Endothelial cell of umbilical vein (primary cell): ENCODE measurements at regions not wholly inside any gene's neighbourhood (a gene's known extent, or its start where the extent isn't known, plus 50 kb on each side); places are given as distances from the start of the nearest gene placed in this dataset.

ENCODE experiments used
- BruUV-seq: library from RNA; stranded (reverse); fragments of 400-500 nt; replicated peaks from 2 replicates; lab custom pipeline; 2021; lab: Mats Ljungman, UMichigan
- CTCF ChIA-PET: fragments of 300-600, 350-600 bp; sonication (Branson Sonifier 250); formaldehyde crosslinking; loops from one replicate; lab custom pipeline; 2021; ENCODE audit warnings: antibody characterized with exemption, inconsistent platforms; lab: Charles Lee
- POLR2A ChIA-PET: fragments of 300-600, 350-600 bp; sonication (Branson Sonifier 250); formaldehyde crosslinking; loops from one replicate; lab custom pipeline; 2021; ENCODE audit warnings: antibody characterized with exemption, inconsistent platforms; lab: Charles Lee
- DNase-seq: peaks from one replicate; pipeline ENCODE4 v3.0.0-alpha.2; 2011; ENCODE audit warnings: low read depth, low spot score
- FAIRE-seq: peaks from 2 replicates; lab custom pipeline; 2011; peaks lifted over from hg19 to GRCh38; lab: Jason Lieb, UNC
- H2AFZ ChIP-seq: 2 replicates; pipeline ENCODE4 v1.6.0; 2012; ENCODE audit warnings: low read depth, low read length, control low read depth, inconsistent platforms
- H3K27ac ChIP-seq: 2 replicates; pipeline ENCODE4 v1.5.1; 2011; ENCODE audit warnings: low read depth, mild to moderate bottlenecking, control low read depth, low read length, moderate library complexity; ENCODE audit not compliant: insufficient read depth
- H3K27me3 ChIP-seq, 2 experiments: 2 replicates each; pipeline versions ENCODE4 v1.6.0 to v1.6.1; 2011; ENCODE audit warnings: low read length in 2 of 2, mixed read lengths in 1 of 2; ENCODE audit not compliant: control insufficient read depth in 2 of 2, insufficient read depth in 2 of 2
- H3K36me3 ChIP-seq, 2 experiments: 2 replicates in 1 of 2; 3 replicates in 1 of 2; pipeline ENCODE4 v1.5.1; 2011; ENCODE audit warnings: low read length in 2 of 2, mild to moderate bottlenecking in 1 of 2, moderate library complexity in 1 of 2; ENCODE audit not compliant: control insufficient read depth in 2 of 2, insufficient read depth in 2 of 2; ENCODE audit errors: extremely low read depth in 1 of 2
- H3K4me1 ChIP-seq: 3 replicates; pipeline ENCODE4 v1.5.1; 2011; ENCODE audit warnings: mild to moderate bottlenecking, low read length; ENCODE audit not compliant: control insufficient read depth, insufficient read depth; ENCODE audit errors: extremely low read depth
- H3K4me2 ChIP-seq: 2 replicates; pipeline ENCODE4 v1.6.1; 2011; ENCODE audit warnings: low read length, control low read depth, mixed read lengths; ENCODE audit not compliant: insufficient read depth
- H3K4me3 ChIP-seq, 3 experiments: fragments of 200-600 bp in 1 of 3; sonication (generic), shearing (Covaris generic) in 1 of 3; replicated peaks in 1 of 3; 2 replicates each; pipeline ENCODE4 v1.5.1; 2011 to 2016; ENCODE audit warnings: control low read depth in 3 of 3, low read length in 3 of 3, mild to moderate bottlenecking in 2 of 3, inconsistent platforms in 1 of 3, low read depth in 1 of 3, moderate library complexity in 1 of 3; ENCODE audit not compliant: insufficient read depth in 1 of 3
- H3K79me2 ChIP-seq: 2 replicates; pipeline ENCODE4 v1.6.0; 2012; ENCODE audit warnings: low read length, inconsistent platforms; ENCODE audit not compliant: control insufficient read depth, insufficient read depth
- H3K9ac ChIP-seq: replicated peaks from 2 replicates; pipeline ENCODE3; 2011; ENCODE audit warnings: low read length, control low read depth; ENCODE audit not compliant: insufficient read depth; ENCODE audit errors: extremely low read depth
- H3K9me1 ChIP-seq: replicated peaks from 3 replicates; pipeline ENCODE4 v1.6.0; 2011; ENCODE audit warnings: mild to moderate bottlenecking, low read length; ENCODE audit not compliant: control insufficient read depth, insufficient read depth; ENCODE audit errors: extremely low read depth
- H3K9me3 ChIP-seq: replicated peaks from 2 replicates; pipeline ENCODE4 v1.5.1; 2012; ENCODE audit warnings: low read length, inconsistent platforms; ENCODE audit not compliant: control insufficient read depth, insufficient read depth
- H4K20me1 ChIP-seq: replicated peaks from 2 replicates; pipeline ENCODE3; 2011; ENCODE audit warnings: mild to moderate bottlenecking, low read length; ENCODE audit not compliant: control insufficient read depth, insufficient read depth; ENCODE audit errors: extremely low read depth
- CTCF ChIP-seq, 2 donors: IDR thresholded peaks; 1 replicate in 1 of 2; 2 replicates in 1 of 2; pipeline ENCODE4 v1.5.1; 2011; ENCODE audit warnings: low read length in 2 of 2, mild to moderate bottlenecking in 2 of 2, moderate library complexity in 2 of 2, control low read depth in 1 of 2, inconsistent platforms in 1 of 2, low read depth in 1 of 2; ENCODE audit not compliant: insufficient read depth in 1 of 2; ENCODE audit errors: extremely low read depth in 1 of 2
- EZH2 ChIP-seq: IDR thresholded peaks from 2 replicates; pipeline ENCODE4 v1.6.1; 2012; ENCODE audit warnings: borderline replicate concordance, low read depth, mild to moderate bottlenecking, moderate library complexity, low read length, inconsistent platforms; ENCODE audit not compliant: severe bottlenecking
- FOS ChIP-seq: IDR thresholded peaks from 2 replicates; pipeline ENCODE4 v1.6.1; 2011; ENCODE audit warnings: mild to moderate bottlenecking, low read length, moderate library complexity, borderline replicate concordance; ENCODE audit not compliant: insufficient read depth
- GATA2 ChIP-seq: IDR thresholded peaks from 2 replicates; pipeline ENCODE4 v1.7.0; 2011; ENCODE audit warnings: low read depth, mild to moderate bottlenecking, moderate library complexity, mixed read lengths, low read length; ENCODE audit not compliant: insufficient read length, insufficient read depth
- JUN ChIP-seq: IDR thresholded peaks from 2 replicates; pipeline ENCODE4 v1.6.1; 2011; ENCODE audit warnings: borderline replicate concordance, low read depth; ENCODE audit not compliant: insufficient read length, insufficient read depth
- MAX ChIP-seq: IDR thresholded peaks from 2 replicates; pipeline ENCODE4 v1.6.1; 2011; ENCODE audit not compliant: insufficient read depth, insufficient read length
- MYC ChIP-seq: IDR thresholded peaks from one replicate; pipeline ENCODE4 v1.6.1; 2011; ENCODE audit warnings: mild to moderate bottlenecking, low read depth, low read length
- POLR2A ChIP-seq: IDR thresholded peaks from 2 replicates; pipeline ENCODE4 v1.6.1; 2012; ENCODE audit warnings: low read depth, mild to moderate bottlenecking, control low read depth, low read length
- dilution Hi-C: fragments of 300-500 bp; cut with MboI; formaldehyde crosslinking; loops from one replicate; pipeline ENCODE4 v1.15.0; 2019; ENCODE audit warnings: low sequenced_read_pairs; ENCODE audit not compliant: extremely low pct_ligation_motif_present
- intact Hi-C: fragments of 100-400 bp; cut with micrococcal nuclease; formaldehyde crosslinking; loops from one replicate; pipeline ENCODE4 v1.10.0; 2022

GRCh38 chr20:60459212-60459611, 501.0 kb downstream of the CDH26 start:
- H2AFZ ChIP-seq = no peak overlapping the region
- no peaks in the 10 kb centered on the region for H4K20me1 ChIP-seq
- TF ChIP-seq CTCF (IDR thresholded peaks at IDR 0.05; ENCODE audit: extremely low read depth in 1 of 2, insufficient read depth in 1 of 2, low read depth in 1 of 2, low read length in 2 of 2) (no peak), MAX (no peak), GATA2 (no peak), JUN (no peak), FOS (no peak), MYC (no peak), POLR2A (no peak), EZH2 (no peak)
- H3K79me2 ChIP-seq = no peaks in the 10 kb centered on the region
- H3K9ac ChIP-seq = no peak overlapping the region
- H3K27ac ChIP-seq = no peak overlapping the region
- DNase-seq = no peak
- H3K4me2 ChIP-seq = no peak overlapping the region
- no peaks in the 10 kb centered on the region for H3K4me1 ChIP-seq
- ChIA-PET POLR2A (no interaction called here), CTCF (no interaction called here)
- no peak overlapping the region for H3K4me3 ChIP-seq
- no peaks in the 10 kb centered on the region for H3K36me3 ChIP-seq
- H3K27me3 ChIP-seq = no peaks in the 10 kb centered on the region
- dilution Hi-C loops = no loop called here
- H3K9me3 ChIP-seq = peaks cover 7% of the 10 kb centered on the region
- no TSS peak for BruUV-seq
- no peaks in the 10 kb centered on the region for H3K9me1 ChIP-seq
- intact Hi-C loops = no loop called here
- FAIRE-seq = no peak
